ENCODE measurements at regions not wholly inside any gene's neighbourhood (a gene's known extent, or its start where the extent isn't known, plus 50 kb on each side); places are given as distances from the start of the nearest gene placed in this dataset.

DNA sequence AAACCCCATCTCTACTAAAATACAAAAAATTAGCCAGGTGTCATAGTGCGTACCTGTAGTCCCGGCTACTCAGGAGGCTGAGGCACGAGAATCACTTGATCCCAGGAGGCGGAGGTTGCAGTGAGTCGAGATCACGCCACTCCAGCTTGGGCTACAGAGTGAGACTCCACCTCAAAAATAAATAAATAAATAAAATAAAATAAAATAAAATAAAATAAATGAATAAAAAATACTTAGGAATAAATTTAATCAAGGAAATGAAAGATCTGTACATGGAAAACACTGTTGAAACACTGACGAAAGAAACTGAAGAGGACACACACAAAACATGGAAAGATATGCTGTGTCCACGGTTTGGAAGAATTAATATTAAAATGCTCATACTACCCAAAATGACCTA, 56.5 kb upstream of the ASPRV1 start:
- TF ChIP-seq, protein P1, sequence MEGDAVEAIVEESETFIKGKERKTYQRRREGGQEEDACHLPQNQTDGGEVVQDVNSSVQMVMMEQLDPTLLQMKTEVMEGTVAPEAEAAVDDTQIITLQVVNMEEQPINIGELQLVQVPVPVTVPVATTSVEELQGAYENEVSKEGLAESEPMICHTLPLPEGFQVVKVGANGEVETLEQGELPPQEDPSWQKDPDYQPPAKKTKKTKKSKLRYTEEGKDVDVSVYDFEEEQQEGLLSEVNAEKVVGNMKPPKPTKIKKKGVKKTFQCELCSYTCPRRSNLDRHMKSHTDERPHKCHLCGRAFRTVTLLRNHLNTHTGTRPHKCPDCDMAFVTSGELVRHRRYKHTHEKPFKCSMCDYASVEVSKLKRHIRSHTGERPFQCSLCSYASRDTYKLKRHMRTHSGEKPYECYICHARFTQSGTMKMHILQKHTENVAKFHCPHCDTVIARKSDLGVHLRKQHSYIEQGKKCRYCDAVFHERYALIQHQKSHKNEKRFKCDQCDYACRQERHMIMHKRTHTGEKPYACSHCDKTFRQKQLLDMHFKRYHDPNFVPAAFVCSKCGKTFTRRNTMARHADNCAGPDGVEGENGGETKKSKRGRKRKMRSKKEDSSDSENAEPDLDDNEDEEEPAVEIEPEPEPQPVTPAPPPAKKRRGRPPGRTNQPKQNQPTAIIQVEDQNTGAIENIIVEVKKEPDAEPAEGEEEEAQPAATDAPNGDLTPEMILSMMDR (IDR thresholded peaks at IDR 0.05): no peak
- no peak for TF ChIP-seq EZH2 (IDR thresholded peaks at IDR 0.05; ENCODE audit: borderline replicate concordance, insufficient read depth, low read depth, low read length, poor library complexity, severe bottlenecking)

All from B cell (primary cell).